ENCODE measurements at regions not wholly inside any gene's neighbourhood (a gene's known extent, or its start where the extent isn't known, plus 50 kb on each side); places are given as distances from the start of the nearest gene placed in this dataset.

GRCh38 chr7:50153995-50154394 is 60.9 kb upstream of the ZPBP start:
- DNase-seq (ENCODE audit: low spot score), result no peak
- Histone ChIP-seq H3K27ac (ENCODE audit: extremely low read length, insufficient read depth, low read length) (no peak overlapping the region), H3K4me2 (ENCODE audit: low read depth, low read length) (no peak overlapping the region), H3K4me1 (ENCODE audit: insufficient read depth, low read length) (no peaks in the 10 kb centered on the region), H4K20me1 (ENCODE audit: insufficient read depth, low read length) (no peaks in the 10 kb centered on the region), H3K36me3 (replicated peaks in 1 of 2; ENCODE audit: control insufficient read depth in 1 of 2, insufficient read depth in 2 of 2, low read length in 2 of 2) (no peaks in the 10 kb centered on the region), H3K9me3 (ENCODE audit: low read length) (no peaks in the 10 kb centered on the region), H3K79me2 (ENCODE audit: insufficient read depth, low read length) (no peaks in the 10 kb centered on the region), H3K27me3 (ENCODE audit: control insufficient read depth in 1 of 2, insufficient read depth in 2 of 2, low read length in 2 of 2) (0 out of 5 replicates have a peak, but pooled peaks cover 0 to 3% of the 10 kb centered on the region in 2 experiments), H3K4me3 (replicated peaks in 1 of 3; ENCODE audit: insufficient read depth in 1 of 3, low read depth in 2 of 3, low read length in 3 of 3) (no peak overlapping the region), H3K9ac (ENCODE audit: insufficient read depth, low read depth, low read length) (no peak overlapping the region), H2AFZ (ENCODE audit: low read length) (no peak overlapping the region)
- intact Hi-C loops (cut with micrococcal nuclease; ENCODE audit: unreplicated experiment) (no loop called here), in situ Hi-C loops (cut with HindIII; ENCODE audit: extremely low pct_ligation_motif_present, low pct_unique_long_range_greater_than_20kb) (no loop called here)
- BruUV-seq (replicated peaks), result no TSS peak
- 9% methylated on average over 6 of the region's 6 CpGs for WGBS (ENCODE audit: low lambda C conversion rate)
- ATAC-seq, result no peak
- ChIA-PET POLR2A (no interaction called here), CTCF (ENCODE audit: low intra/inter-chr PET ratio, low total read pairs) (no interaction called here)
- no peak for FAIRE-seq
- TF ChIP-seq HNF1B (CRISPR knock-in tag; IDR thresholded peaks at IDR 0.05) (no peak), TFE3 (CRISPR knock-in tag; IDR thresholded peaks at IDR 0.05) (no peak), DBP (CRISPR knock-in tag; IDR thresholded peaks at IDR 0.05; ENCODE audit: not compliant biosample characterization) (no peak), SSRP1 (CRISPR knock-in tag; IDR thresholded peaks at IDR 0.05) (no peak), ZMYM4 (CRISPR knock-in tag; IDR thresholded peaks at IDR 0.05) (no peak), CTCF (CRISPR knock-in tag; IDR thresholded peaks at IDR 0.05) (no peak), ZBTB49 (CRISPR knock-in tag; IDR thresholded peaks at IDR 0.05; ENCODE audit: borderline replicate concordance) (no peak)
